GM18519 (cell line): ENCODE measurements at regions not wholly inside any gene's neighbourhood (a gene's known extent, or its start where the extent isn't known, plus 50 kb on each side); places are given as distances from the start of the nearest gene placed in this dataset.

Experiments used
- ATAC-seq: cut with Tn5 transposase; IDR thresholded peaks from one replicate; pipeline ENCODE4 v1.9.1; 2021; ENCODE audit warnings: mild to moderate bottlenecking, moderate library complexity; ENCODE audit not compliant: unreplicated experiment, low FRiP score

DNA sequence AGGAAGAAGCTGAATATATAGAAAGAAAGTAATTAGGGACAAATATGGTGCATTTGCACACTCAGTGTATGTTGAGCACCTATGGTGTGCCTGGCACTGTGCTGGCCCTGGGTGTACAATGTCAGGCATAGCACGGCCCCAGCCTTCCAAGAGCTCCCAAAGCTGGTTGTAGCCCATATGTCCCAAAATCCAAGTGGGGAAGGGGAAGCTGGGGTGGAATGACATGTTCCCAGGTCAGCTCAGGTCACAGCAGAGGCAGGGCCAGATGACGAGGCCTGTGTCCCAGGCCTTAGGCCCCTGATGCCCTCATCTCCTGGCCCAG is 170.0 kb downstream of the VEGFA start:
- ATAC-seq: no peak

DNA sequence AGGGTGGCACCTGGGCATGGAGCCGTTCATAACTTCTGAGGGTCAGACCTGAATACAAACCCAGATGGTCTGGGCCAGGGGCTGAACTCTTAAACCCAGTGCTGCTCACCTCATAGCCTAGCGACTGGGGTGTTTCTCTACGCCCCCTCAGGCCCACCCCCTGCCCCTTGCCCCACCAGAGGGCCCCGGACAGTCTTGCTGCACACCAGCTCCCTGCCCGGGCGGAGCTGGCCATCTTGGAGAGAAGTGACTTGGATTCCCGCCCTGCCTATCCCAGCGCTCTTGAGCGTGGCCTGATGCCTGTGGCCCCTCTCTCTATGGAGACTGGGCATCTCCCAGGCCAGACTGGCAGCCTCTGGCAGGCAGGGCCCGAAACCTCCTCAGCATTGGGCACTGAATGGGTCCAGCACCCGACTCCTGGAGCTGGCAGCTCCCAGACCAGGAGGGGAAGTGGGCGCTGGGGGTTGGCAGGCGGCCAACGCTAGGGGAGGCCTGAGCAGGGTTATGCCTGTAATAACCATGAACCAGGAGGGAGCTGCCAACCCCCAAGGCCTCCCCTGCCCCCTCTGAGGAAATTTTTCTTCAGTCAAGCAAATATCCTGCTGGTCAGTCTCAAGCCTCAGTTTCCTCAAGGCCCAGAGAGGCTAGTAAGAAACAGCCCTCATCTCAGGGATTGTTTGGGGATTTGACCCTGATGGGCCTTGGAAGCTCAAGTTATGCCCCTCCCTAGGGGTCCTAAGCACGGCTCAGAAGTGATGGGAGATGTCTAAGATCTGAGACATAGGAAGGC is 169.5 kb downstream of the VEGFA start:
- no peak for ATAC-seq

DNA sequence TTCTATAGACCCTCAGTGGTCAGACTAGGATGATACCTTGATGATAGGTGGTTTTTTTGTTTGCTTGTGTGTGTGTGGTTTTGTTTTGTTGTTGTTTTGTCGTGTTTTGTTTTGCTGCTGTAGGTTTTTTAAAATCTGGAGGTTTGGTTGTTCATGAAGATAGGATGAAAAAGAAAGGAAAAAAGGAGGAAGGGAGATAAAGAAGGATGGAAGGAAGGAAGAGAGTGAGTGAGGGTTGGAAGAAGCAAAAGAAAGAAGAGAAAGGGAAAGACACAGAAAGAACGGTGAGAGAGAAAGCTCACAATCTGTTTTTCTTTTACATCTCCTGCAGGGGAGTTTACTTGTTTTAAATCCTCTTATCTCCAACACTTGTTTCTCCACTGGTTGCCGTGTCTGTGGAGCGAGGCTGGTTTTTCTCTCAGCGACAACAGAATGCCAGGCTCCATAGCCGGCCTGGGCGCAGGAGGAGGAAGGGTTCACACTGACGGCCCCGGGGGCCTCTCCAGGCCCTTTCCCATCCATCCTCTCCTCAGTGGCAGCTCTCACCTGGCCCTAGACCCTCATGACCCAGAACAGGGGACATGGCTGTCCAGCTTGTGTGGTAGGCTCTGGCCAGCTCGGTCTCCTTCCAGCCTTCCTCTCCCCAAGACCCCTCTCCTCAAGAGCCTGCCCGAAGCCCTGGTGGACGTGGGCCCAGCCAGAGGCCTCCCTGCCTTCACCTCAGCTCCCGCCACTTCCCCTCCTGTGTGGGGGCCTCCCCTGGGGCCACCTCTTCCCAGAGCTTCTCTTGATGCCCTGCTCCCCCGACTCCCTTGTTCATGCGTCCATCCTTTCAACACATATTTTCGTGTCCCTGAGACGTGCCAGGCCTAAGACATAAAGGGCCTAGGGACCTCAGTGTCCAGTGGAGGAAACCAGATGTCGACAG is 168.4 kb downstream of the VEGFA start:
- ATAC-seq: no peak

DNA sequence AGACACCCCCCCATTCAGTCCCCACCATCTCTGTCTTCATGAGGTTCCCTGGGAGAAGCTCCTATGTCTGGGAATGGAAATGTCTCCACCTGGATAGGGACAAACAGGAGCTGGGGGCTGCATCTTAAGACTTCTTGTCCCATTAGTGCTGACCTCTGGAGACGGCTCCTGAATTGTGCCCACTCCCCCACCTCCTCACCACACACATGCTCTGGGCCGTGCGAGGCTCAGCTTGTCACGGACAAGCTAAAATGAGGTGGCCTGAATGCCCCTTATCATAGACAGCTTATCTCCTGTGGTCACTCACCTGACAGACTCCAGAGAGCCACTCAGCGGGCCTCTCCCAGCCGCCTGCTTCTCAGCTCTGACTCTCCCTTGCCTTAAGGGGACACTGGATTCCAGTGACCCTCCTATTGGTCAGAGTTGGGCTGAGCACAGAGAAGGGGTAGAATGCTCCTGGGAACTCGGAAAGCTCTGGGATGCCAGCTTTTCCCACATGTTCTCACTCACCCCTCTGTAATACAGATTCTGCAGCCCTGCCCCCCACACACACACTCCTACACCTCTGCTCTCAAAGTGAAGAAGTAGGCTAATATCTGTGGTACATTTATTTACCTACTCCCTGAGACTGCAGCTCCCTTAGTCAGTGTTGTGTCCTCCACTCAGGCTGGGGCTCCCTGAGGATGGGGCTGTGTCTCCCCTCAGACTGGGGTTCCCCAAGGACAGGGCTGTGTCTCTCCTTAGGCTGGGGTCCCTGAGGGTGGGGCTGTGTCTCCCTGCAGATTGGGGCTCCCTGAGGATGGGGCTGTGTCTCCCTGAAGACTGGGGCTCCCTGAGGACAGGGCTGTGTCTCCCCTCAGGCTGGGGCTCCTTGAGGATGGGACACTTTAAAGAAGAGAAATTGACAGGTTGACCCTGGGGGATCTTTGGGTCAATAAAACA is 167.5 kb downstream of the VEGFA start:
- ATAC-seq: no peak

DNA sequence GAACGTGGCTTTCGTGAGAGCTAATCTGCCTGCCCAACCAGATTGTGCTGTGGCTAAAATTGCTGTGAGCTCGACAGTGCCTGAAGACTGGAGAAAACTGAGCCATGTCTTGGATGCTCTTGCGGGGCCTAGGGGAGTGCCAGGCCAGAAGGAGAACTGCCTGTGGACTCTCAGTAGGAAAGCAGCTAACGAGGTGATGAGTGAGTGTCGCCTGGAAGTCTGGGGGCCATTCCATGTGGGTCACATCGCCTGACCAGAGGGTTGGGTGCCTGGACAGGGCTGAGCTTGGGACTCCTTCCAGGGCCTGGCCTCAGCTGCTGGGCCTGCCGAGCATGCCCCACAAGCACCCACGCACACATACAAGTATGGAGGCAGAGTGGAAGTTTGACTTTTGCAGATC is 166.5 kb downstream of the VEGFA start:
- ATAC-seq: no peak

DNA sequence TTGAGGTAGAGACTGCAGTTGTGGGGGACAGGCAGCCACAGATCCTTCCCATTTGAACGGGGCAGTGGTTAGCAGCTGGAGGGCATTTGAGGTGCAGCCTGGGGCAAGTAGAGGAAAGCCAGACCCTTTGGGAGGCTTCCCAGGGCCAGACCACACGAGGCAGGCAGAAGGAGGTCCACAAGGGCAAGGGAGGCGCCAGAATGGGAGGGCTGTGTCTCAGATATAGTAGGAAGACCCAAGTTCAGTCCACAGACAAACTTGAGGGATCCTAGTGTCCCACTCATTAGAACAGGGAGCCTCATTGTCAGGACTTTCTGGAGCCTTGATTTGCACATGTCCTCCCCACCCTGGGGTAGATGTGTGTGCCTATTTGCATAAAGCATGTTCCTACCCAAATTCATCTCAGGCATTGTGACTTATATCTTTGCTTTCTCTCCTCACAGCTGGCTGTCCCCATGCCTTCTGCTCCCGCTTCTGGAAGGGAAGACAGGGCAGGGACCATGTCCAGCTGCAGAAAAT is 166.0 kb downstream of the VEGFA start:
- ATAC-seq: no peak

DNA sequence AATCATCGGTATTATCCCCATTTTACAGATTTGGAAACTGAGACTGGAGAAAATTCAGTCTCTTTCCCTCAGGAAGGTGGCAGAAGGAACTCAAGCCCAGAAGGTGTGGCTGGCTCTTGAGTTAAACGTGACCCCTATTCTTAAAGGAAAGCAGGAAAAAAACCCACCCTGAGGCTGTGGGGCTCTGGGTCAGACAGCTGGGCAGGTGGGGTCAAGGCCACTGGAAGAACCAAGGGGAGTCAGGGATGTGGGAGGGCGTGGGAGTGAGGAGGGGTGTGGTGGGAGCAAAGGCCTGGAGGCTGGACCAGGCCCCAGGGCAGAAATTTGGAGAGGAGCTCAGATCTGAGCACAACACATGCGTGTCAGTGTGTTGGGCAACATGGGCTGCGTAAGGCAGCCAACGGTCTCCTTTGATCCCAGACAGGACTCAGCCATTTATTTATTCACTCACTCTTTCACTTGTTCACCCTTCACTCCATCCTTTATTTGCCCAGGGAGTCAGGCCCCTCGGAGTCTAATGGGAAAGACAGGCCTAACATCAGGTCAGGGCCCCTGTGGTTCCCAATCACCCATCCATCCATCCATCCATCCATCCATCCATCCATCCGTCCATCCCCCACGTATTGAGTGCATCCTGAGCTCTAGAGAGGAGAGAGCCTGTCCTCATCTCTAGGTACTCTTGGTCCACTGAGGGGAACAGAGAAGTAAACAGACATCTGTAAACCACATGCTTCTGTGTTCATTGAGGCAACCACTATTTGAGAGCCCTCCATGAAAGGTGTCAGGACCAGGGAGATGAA is 165.0 kb downstream of the VEGFA start:
- ATAC-seq: no peak

DNA sequence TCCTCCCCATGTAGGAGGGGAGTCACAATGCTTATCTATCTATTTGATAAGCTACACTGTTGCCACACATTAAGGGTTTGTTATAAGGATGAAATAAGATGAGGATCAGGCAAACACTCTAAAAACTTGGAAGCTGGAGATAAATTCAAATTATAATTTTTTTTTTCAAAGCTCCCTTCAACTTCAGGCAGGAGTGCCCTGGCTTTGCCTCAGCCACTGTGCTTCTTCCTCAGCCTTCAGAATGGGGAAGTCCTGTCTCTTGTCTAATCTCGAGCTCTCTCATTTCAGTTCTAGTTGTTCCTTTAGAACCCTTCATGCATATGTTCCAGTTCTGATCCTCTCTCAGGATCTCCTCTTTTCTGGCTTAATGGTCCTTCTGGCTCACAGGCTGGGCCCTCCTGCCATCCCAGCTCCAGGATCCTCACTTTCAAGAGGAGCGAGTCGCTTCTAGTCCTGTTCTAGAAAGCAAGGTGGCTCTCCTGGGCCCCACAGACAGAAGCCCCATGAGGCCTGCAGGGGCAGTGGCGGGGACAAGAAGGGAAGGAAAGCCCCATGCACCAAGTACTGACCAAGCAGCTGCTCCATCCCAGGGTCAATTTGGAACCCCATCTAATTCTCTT is 164.3 kb downstream of the VEGFA start:
- no peak for ATAC-seq

DNA sequence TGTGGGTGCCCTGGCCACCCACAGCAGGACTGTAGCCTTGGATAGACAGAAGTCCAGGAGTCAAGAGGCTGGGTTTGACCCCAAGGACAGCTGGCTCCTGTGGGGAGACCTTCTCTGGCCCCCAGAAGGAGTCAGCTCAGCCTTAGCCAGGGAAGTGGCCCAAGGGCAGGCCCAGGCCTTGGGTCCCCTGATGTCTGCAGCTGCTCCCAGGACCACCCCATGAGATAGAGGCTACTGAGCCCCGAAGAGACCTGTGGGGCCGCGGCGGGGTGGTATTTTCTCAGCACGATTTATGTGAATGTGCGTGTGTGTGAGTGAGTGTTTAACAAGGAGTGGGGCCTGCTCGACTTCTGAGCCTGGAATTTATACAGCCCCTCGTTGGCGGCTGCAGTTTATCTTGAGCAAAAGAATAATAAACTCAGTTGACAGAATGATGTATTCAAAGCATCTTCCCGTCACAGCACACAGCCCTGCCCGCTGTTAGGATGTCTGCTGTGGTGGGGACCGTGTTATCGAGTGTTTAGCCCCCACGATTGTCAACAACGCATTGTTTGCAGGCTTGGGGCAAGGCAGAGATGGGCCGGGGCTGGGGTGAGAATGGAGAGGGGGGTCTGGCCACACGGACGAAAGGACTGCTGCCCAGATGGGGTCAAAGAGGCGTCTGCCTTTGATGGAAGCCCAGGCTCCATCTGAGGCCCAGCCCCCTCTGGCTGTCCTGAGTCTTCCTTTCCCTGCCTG is 163.3 kb downstream of the VEGFA start:
- ATAC-seq: no peak

DNA sequence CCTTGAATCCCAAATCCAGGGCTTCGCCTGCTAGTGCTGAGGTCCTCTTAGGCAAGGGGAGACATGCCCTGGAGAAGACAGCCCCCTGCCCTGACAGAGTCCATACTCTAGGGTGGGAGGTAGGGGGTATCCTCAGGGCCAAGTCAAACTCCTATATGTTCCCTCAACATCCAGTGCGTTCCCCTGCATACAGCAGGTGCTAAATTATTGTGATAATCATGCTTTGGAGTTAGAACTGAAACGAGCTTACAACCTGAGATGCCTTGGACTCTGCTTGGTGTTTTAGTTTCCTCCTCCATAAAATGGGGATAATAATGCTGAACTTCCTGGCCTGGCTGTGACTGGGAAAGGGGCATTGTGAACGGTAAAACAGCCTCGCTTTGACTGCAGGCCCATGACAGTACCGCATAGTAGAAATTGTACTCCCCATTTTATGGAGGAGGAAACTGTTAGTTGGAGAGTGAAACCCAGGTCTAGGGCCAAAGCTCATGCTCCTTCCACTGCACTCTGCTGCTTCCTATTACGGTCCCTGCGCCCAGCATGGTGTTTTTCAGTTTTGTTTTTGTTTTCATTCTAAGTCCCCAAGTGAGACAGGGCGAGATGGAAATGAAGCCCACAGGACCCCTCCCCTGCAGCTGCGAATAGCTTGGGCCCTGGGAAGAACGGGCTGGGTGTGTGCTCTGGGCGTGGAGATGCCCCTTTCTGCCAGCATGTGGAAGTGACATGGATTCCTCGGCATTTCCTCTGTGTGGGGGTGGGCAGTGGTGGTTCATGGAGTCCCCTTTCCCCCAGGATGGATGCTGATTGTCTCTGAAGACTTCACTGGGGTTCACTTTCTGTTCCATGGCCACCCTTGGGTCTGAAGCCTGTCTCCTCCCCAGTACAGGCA is 162.5 kb downstream of the VEGFA start:
- no peak for ATAC-seq

DNA sequence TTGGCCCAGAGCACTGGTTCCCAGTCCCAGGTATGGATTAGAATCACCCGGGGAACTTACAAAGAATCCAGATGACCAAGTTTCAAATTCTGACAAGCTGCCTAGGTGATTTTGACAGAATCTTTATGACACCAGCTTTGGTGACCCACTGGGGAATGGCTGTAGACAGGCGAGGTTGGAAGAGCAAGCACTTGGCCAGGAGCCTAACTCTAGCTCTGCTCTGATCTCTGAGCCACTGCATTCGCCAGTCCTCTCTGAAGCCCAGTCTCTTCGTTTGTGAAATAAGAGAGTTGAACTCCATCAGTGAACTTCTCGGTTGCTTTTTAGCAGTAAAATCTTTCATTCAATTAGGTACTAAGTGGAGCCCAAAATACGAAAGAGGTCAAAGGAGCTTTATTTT is 161.2 kb downstream of the VEGFA start:
- ATAC-seq: no peak

DNA sequence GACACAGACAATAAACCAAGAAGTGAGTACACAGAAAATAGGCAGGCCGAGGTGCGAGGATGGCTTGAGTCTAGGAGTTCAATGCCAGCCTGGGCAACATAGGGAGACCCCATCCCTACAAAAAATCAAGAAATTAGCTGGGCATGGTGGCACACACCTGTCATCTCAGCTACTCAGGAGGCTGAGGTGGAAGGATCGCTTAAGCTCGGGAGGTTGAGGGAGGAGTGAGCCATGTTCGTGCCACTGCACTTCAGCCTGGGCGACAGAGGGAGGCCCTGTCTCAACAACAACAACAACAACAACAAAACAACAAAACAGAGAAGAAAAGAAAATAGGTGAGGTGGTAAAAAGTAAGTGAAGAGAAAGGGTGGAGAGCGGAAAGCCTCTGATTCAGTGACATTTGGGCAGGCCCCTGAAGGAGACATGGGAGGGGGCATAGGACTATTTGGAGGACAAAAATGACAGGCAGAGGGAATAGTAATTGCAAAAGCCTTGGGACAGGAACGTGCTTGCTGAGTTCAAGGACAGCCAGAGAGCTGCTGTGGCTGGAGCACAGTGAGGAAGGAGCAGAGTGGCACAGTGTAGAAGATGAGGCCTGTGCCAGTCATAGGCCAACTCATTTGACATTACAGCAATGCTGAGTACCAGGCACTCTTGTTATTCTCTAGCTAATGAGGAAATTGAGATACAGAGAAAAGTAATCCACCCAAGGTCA is 160.6 kb downstream of the VEGFA start:
- ATAC-seq: no peak

DNA sequence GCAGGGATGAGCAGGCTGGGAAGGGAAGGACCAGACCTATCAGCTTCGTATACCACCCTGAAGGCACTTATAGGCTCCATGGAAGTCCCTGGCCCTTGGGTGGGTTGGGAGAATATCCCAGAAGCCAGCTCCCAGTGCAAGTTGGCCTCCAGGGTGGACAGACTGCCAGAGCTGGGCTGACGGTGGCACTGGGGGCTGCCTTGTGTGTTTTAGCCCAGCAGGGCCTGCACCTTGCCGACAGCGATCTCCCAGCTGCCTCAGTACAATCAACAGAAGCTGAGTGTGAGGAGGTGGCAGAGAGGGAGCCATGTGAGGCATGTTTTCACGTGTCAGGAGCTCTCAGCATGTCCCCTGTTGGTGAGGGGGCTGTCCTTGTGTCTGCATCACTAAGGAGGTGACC is 159.5 kb downstream of the VEGFA start:
- no peak for ATAC-seq

DNA sequence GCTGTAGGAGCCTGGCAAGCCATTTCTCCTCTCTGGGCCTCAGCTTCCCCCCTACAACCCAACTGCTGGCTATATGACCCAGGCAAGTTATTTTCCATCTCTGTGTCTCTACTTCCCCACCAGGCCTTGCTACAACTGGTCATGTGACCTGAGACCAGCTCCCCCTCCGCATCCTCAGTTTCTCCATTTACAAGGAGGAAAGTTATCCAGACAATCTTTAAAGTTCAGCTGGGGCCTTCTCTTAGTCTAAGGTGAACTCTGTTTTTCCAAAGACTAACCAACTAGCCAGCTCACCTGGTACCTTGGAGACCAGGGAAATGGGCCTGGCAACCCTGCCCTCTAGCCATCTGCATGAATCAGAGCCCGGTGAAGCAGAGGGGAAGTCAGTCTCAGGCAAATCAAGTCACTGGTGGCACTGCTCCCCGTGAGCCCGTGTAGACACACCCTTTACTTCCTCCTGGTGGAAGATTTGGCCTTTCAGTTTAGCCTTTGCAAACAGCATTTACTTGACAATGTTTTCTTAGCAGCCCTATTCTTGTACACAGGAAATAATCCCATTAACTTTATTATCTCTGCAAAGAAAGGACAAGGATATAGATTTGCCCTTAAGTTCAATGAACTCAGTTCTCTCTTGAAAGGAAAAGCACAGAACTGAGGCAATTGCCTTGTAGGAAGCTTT is 157.7 kb downstream of the VEGFA start:
- no peak for ATAC-seq

DNA sequence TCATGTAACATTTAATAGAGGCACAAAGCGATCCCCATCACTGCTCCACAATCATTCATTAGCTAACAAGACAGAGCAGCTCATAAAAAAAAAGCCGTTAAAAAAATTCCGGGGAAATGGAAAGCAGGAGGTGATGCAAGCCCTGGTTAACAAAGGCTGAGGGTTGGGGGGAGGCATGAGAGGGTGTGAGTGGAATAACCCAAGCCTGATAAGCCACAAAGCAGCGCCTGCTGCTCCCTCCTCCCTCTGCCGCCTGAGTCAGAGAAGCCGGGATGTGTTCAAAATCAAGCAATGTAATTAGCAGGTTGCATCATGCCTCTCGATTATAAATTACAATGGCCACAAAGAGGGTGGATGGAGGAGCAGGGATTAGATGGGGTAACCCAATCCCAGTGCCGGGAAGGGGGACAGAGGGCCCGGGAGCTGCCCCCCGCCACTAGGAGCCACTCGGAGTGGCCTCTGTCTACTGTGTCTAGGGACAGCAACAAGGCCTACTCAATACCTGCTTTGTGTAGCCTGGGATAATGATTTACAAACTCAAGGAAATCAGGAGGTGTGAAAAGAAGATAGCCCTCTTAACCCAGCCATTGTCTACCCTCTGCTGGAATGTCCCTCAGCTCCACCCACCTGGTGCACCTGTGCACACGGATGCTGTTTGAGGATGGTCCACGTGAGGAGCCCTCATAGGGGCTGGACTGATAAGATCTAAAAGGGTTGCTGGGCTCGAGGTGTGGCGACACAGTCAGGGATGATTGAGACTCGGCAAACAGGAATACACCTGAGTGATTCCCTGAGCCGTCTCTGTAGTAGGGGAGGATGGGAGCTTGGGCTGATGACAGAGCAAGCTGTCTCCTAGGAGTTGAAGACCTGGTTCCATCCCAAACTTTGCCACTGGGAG is 156.9 kb downstream of the VEGFA start:
- no peak for ATAC-seq
